ENCODE measurements at regions not wholly inside any gene's neighbourhood (a gene's known extent, or its start where the extent isn't known, plus 50 kb on each side); places are given as distances from the start of the nearest gene placed in this dataset.
"Not testable (repeated sequence)": the region's sequence is repeated elsewhere in the genome, so short reads cannot be mapped to it uniquely, and the experiment has no call there.

DNA sequence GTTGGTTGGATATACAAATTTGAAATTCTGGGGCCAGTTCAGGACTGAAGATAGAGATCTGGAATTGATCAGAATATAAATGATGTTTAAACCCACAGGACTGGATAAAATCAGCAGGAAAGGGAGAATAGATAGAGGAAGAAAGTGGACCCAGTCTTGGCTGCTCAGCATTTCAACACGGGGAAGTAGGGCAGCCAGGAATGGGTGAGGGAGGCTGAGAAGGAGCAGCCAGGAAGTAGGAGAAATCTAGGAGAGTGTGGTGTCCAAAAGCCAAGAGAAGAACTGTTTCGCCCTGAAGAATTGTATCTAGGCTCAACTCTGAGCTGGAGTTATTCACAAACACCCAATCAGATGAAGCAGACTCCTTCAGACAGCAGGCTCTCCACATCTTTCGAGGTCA, 197.9 kb downstream of the CDCA7 start:
- no peak for DNase-seq

DNA sequence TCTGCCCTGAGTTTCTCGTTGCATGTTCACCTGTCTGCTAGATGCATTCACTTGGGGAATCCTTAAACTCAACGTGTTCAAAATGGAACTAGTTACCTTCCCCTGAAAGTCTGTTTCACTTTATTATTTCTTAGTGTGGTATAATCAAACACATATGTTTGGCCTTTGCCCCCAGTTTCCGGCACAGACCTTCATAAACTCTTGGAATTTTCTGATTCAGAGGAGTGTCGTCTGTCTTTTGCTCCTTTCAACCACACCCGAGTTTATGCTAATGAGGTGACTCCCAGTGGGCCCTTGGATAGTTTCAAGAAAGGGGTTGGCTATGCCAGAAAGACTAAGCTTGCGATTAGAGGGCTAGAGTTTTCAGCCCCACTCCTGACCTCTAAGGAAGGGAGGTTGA, 198.9 kb downstream of the CDCA7 start:
- DNase-seq: peak; percentile 86

DNA sequence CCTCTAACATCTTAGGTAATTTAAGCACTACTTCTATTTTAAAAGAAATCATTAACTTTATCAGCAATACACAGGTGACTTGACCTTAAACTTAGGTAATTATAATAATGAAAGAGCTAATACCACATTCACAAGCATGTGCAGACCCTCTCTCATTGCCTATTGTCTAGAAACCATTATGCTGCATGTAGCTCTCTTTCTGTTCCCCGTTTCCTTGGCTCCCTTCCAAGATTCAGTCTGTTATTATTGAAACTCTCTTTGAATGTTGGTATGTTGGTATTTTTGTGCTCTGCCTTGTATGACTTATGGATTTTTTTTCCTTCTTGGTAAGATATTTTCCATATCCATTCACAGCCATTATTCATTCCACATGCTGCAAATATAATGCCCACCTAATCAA, 201.2 kb downstream of the CDCA7 start:
- peak; percentile 35 for DNase-seq

DNA sequence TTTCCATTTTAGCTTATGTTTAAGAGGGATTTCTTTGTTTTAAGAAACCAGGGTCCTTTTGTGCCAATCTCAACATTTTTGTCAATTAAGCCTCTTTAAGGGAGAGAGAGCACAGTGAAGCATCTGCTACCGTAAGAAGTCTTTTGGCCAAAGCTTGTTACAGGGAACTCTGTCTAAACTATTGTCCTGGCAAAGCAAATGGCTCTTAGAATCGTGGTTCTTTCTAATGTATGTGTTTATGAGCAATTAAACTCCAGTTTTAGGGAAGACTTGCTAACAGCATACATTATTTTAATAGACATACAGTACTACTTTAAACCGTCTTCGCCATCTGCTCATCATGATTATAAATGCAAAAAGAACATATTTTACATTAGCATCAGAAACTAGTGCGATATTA, 202.1 kb downstream of the CDCA7 start:
- DNase-seq: no peak

DNA sequence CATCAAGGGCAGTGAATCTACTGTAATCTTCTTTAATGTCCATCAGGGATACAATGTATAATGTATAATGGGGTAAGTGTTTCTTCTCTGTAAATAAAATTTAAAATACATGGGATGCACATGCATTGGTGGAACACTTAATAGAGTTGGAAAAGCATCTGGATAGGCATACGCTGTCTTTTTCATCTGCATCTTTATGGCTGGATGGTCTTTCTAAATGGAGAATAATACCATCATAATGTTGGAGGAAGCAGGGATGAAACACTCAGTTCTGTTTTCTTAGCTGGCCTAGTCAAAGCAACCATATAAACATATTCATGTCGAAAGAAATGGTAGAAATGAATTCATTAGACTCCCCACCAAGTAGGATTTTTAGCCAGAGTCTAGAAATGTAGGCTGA, 202.8 kb downstream of the CDCA7 start:
- DNase-seq: no peak

DNA sequence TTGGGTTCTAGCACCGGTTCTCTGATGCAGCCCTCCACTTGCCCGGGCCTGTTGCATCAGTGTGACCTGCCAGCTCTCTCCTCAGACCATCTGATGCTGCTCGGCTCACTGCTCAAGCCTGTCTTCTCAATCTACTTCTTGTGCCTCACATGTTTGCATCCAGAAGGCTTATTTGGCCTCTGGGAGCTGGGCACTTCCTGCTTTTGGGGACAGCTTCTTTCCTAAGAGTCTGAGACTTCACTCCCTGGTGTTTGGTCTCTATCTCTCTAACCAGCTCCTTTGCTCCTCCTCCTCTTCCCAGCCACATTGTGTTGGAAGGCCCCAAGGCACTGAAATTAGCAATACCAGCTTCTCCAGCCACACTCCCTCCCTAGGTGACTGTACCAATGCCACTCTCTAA, 212.8 kb downstream of the CDCA7 start:
- no peak for DNase-seq

DNA sequence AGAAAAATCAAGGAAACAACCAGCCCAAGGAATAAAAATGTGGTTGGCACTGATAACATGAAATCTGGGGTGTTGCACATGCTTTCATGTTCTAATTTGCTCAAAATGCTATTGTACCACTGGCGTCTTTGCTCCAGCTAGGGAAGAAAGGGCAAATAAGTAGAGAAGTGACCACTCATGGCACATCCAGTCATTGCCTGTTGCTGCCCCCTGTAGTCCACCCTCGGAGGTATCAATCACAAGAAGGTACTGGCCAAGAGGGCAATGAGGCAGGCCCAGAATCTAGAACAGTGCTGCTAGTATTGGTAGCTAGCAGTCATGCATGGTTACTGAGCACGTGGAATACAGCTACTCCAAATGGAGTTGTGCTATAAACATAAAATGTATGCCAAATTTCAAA, 213.4 kb downstream of the CDCA7 start:
- peak; percentile 51 for DNase-seq

DNA sequence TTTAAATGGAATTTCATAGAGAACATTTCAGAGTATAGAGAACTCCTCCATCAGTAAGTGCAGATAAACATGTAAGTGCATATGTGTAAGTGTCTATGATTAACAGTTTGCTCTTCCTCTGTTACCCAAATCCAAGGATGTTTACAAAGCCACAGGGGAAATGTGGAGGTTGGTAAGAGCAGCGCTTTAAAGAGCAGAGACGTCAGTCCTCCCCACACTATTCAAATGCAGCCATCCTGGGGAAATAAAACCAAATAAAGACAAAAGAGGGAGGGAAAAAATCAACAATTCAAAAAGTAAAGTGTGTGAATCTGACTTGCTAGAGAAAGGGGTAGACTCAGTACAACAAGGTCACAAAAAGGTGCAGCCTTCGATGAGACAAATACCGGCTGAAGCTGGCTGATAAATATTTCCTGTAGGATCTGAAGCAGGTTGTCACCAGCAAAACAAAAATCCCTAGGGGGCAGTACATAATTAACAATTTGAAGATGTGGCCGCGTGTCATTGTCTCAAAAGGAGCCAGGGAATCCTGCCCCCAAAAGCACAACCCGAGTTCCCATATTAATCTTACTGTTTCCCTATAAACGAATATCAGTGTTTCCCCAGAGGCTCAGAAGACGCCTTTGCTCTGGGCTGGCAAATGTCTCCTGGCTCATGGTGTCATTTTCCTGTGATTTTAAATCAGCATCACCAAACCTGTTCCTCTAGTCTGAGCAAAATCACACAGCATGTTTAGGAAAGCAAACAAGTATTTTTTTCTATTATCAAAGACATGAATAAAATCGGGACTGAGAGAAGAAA, 216.5 kb downstream of the CDCA7 start:
- DNase-seq: peak; percentile 59

DNA sequence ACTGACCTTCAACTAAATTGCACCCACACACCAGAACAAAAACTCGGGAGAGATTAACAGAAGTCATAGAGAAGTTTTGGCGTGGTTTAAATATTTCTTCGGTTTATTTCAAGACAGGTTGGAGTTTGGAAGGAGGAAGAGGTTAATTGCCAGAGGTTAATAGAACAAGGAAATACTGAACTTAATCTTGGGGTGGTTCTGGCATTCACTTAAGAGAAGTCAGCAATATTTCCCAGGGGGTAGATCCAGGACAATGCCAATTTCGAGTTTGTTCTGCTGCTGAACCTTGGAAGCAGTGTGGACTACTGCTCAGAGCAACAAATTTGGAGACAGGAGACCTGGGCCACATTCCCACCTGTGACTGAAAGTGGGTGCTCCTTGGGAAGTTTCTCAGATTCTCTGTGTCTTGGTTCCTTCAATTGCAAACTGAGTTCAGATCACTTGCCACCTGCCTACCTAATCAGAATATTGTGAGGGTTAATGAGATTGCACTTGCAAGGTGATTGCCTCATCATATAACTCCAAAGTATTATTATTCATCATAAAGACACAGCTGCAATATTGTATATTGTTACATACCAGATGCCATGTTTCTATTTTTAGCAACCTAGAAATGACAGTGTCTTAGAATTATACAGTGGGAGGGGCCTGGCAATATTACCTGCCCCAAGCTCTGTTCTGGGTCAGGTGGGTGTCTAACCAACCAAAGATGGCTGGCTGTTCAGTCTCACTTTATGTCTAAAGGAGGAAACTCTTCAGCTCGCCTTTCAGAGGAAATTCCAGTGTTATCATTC, 217.4 kb downstream of the CDCA7 start:
- no peak for DNase-seq

DNA sequence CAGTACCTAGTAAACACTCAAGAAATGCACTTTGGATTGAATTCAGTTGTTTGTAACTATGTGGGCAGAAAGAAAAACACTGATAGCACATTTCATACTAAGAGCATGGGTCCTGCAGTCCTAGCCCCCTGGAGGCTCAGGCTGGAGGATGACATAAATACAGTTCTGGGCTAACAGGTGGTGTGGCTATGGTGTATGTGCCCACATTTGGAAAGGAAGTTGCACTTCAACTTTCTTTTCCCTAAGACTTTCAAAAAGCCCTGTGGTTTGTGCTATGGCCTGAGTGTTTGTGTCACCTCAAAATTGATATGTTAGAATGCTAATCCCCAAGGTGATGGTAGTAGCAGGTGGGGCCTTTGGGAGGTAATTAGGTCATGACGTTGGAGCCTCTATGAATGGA, 218.2 kb downstream of the CDCA7 start:
- no peak for DNase-seq

DNA sequence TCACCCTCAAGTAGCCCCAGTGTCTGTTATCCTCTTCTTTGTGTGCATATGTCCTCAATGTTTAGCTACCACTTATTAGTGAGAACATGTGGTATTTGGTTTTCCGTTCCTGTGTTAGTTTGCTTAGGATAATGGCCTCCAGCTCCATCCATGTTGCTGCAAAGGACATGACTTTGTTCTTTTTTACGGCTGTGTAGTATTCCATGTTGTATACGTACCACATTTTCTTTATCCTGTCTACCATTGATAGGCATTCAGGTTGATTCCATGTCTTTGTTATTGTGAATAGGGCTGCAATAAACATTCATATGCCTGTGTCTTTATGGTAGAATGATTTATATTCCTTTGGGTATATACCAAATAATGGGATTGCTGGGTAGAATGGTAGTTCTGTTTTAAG, 219.1 kb downstream of the CDCA7 start:
- not testable (repeated sequence) for DNase-seq

DNA sequence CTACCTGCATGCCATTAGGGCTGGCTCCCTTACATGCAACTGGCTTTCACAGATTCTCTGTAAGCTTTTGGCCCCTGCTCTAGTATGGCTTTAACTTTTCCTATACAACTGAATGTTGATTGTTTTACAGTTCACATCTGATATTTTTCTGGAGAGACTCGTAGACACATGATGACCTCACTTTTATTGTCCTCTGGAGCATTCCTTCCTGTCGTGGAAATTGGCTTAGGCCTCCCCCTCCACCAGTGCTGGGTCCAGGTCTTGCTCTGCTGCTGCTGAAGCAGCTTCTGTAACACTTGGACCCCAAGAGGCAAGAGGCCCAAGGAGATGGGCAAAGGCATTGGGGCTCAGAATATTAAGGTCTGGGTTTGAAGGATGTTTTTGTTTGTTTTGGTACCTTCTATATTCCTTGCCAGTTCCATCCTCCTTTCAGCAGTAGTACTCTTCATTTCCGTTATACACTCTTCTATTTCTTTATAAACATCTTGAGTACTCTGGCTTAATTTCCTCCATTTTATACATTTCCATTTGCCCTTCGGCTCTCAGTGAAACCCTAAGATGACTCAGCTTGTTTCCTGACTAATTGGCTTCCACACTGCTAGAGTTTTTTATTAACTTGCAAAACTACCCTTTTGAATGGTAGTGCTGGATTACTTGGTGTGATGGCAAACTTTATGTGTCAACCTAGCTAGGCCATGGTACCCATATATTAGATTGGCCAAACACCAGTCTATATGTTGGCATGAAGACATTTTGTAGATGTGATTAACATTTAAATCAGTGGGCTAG, 219.8 kb downstream of the CDCA7 start:
- DNase-seq: peak; percentile 60

DNA sequence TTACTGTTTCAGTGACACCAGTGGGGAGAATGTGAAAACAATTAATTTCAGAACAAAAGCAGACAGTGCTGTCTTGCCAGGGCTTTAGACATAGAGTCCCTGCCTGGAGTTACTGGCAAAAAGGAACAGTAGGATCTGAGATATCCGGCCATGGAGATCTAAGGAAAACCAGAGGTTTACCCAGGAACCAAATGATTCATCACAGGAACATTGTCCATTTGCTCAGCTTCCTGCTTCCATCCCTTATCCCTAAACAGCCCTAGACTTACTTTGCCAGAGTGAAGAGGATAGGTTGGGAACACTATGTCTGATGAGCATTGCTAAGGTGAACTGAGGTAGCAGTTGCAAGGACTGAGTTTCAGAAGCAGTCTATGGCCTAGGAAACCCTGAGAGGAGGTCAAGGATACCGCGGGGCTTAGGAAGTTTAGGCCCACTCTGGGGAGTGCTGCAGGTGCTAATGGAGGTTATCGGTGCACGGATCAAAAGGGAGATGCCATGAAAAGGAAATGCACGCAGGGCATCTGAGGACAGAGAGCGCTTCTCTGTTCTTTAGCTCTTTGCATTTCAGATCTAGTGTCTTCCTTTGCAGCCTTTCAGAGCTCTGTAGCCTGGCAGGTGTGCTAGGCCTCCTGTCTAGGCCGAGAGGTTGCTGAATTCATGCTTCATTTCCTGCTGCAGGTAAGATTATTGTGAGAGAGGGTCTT, 223.9 kb downstream of the CDCA7 start:
- DNase-seq: peak; percentile 7

DNA sequence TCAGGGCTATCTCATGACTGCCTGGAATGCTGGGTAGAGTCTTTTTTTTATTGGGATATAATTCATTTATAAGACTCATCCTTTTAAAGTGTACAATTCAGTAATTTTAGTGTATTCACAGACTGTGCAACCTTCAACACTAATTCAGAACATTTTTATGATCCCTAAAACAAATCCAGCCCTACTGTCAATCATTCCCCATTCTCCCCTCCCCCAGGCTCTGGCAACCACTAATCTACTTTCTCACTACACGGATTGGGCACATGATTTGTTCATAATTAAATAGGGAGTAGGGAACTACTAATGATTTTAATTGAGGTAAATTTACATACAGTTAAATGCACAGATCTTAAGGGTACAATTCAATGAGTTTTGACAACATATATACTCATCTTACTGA, 225.7 kb downstream of the CDCA7 start:
- DNase-seq: no peak

DNA sequence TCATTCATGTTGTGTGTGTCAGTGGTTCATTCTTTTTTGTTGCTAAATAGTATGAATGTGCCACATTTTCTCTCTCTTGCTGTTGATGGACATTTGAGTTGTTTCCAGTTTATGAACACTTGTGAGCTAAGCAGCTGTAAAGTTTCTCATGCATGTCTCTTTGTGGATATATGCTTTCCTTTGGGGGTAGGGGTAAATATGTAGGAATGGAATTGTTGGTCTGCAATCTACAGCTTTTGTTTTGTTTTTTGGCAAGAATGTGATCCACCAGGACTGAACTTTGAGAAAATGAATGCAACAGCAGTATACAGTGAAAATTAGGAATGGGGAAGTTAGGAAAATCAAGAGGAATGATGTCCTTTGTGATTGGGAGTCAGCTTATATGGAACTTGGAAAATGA, 226.3 kb downstream of the CDCA7 start:
- no peak for DNase-seq

DNA sequence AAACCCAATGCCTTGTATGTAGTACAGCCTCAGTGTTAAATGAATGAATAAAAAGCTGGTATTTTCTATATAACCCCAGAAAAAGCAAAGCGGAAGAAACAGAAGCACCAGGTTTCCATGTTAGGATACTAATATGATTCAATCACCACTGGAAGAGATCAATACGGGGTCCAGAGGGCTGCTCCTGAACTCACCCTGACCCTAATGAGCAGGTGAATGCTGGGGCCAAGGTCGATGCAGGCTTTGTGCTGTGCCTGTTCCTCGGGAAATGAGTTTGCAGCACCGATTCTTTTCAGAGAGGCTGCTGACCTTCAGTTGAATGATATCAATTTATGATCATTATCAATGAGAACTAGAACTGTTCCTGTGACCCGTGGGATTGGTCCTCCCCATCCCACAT, 228.5 kb downstream of the CDCA7 start:
- DNase-seq: no peak

DNA sequence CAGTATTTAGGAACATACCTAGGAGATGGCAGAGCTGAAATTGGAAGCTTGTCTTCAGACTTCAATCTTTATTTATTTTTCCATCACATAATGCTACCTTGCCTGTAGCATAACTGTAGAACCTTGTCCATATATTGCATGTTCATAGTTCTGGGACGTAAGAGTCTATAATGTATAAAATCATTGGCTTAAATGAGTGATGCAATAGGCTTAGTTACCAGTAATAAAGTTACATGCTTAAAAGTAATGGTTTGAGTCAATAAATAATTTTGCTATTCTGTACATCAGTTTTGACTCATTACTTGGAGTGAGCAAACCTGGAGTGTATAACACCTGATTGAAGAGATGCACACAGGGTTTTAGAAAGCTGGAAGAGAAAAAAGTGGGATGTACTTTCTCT, 229.3 kb downstream of the CDCA7 start:
- DNase-seq: no peak

DNA sequence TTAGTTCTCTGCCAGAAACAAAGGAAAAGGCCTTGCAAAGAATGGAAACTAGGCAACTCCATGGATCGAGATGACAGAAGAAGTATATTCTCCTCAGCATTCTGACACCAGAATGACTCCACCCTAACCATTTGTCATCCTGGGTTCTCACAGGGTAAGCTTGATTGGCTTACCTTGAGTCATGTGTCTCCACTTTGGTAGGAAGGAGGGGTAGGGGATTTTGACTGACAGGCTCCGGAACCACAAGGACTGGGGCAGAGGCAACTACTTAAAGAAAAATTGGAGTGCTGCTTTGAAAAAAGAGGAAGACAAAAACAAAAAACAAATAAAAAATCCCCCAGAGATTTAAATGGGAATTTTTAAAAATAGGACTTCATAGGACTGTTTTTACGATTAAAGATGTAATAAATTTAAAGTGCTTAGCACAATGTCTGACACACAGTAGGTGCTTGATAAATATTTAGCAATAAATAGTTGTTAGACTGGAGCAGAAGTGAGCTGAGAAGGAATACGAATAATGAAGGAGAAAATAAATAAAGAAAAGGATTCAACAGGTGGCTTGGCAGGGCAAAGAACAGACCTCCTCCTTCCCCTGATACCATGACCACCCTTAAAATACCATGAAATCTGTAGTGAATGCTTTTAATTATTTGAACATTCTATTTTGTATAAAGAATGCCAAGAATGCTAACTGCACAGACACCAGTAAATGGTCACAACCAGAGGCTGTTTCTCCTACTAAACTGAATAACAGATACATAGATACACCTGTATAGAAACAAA, 230.2 kb downstream of the CDCA7 start:
- no peak for DNase-seq

DNA sequence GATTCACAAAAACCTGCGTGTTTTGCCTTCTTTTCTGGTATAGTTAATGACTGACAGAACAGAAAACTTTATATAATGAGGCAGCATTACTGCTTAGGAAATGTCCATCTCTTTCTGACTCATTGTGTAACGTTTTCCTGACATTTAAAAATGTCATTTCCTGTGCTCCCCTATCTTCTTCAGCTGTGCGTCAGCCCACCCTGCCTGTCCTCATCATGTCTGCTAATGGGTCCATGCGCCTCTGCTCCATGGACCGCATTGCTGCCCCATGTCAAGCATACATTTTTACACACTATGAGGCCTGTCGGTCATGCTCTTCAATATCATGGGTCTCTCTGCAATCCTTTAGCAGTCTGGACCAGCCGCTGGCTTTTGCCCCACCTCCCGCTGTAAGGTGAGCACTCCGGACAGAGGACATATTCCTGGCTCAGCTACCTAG, 234.3 kb downstream of the CDCA7 start:
- DNase-seq: no peak

DNA sequence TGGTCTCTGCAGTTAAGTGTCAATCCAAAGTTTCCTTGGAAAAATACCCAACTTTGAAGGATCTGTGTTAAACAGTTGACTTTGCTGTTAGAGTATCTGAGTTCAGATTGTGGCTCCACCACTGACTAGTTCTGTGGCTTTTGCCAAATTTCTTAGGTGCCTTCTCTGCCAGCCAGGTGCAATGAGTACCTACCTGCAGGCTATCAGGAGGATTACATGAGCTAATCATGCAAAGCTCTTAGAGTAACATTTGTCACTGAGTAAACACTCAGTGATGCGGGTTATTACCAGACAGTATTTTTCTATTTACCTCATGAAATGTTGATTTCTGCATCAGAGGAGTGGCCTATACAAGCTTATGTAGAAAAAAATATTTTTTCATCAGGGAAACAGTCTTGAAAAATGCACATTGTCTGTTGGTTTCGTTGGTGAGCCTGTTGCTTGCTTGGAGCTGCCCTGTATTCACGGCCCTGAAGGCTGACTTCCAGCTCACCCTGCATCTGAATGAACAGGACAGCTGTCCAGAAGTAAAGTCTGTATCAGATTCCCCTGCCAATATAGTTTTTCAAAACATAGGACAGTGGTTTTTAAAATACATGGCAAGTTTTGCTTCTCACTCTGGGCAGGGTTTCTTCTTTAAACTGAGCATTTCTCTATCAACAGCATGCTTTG, 235.1 kb downstream of the CDCA7 start:
- no peak for DNase-seq

DNA sequence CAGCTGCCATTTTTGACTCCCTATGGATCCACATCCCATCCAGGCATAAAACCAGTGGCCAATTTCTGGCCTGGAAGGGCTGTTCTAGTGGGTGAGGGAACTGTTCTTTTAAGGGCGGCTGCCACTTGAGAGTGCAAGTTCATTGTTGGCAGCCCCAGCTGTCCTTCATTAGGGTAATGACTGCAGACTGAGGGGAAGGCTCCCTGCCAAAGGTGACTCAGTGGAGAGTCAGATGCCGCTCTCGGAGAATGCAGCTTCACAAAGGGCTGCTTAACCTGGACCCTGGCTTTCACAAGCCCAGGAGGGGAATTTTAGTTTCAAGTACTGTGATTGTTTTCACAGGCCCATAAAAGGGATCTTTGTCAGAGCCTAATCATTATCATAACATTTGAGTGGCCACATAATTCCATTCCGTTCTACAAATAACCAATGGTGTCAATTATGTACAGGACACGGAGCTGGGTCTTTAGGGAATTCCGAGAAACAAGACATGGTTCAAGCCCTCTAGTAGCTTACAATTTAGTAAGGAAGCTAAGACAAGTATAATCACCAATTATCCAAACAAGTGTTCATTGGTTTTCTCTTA, 235.7 kb downstream of the CDCA7 start:
- DNase-seq: peak; percentile 96

Data from EL (cell line).